Activated CD8-positive, alpha-beta memory T cell treated with anti-CD3 and anti-CD28 coated beads for 24 hours (primary cell): ENCODE measurements at regions not wholly inside any gene's neighbourhood (a gene's known extent, or its start where the extent isn't known, plus 50 kb on each side); places are given as distances from the start of the nearest gene placed in this dataset.
"Not testable (repeated sequence)": the region's sequence is repeated elsewhere in the genome, so short reads cannot be mapped to it uniquely, and the experiment has no call there.

Source experiments
- DNase-seq: peaks from one replicate; pipeline ENCODE4 v3.0.0-alpha.2; 2020

- DNase-seq: no peak
Observed at GRCh38 chr10:10010397-10010796, 1007.3 kb upstream of the CELF2 start.

- DNase-seq: no peak
Observed at GRCh38 chr10:10014846-10015245, 1002.8 kb upstream of the CELF2 start.

DNA sequence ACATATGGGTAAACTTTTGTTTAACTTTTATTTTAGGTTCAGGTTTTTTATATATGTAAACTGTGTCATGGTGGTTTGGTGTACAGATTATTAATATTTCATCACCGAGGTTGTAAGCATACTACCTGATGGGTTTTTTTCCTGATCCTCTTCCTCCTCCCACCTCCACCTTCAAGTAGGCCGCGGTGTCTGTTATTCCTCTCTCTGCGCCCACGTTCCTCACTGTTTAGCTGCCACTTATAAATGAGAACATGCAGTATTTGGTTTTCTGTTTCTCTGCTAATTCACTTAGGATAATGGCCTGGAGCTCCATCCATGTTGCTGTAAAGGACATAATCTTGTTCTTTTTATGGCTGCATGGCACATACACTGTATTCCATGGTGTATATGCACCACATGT, 1000.0 kb upstream of the CELF2 start:
- no peak for DNase-seq

DNA sequence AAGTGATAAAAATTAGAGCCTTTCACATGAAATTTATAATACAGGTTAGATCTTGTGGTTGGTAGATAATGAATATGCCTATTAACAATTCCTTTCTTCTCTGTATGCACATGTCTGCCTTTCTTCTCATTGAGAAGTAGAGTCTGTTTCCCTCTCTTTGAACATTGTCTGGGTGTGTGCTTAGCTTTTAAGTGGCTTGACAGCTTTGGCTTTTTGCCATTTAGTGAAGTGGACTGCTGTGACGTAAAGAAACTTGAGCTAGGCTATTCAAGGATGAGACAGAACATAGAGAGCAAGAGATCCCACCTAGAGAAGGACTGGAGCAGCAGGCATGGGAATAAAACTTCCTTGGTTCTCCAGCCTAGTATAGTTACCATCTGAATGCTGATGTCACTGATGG, 996.7 kb upstream of the CELF2 start:
- DNase-seq: no peak

- no peak for DNase-seq
Observed at GRCh38 chr10:10032991-10033390, 984.7 kb upstream of the CELF2 start.

DNA sequence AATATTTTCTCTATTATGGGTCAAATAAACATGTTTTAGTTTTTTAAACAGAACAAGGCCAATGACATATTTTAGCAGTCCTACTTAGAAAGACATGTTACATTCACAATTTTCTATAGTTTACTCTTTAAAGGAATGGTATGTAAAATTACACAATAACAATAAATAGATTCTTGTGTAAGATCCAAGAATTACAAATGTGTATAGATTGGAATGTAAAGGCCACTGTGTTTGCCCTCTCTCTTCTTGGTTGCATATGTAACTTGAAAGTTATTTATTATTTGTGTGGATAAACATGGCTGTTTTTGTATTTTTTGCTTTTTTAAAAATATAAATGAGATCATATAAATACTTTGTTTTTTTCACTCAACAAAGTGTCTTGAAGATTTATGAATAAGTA, 979.3 kb upstream of the CELF2 start:
- no peak for DNase-seq

DNA sequence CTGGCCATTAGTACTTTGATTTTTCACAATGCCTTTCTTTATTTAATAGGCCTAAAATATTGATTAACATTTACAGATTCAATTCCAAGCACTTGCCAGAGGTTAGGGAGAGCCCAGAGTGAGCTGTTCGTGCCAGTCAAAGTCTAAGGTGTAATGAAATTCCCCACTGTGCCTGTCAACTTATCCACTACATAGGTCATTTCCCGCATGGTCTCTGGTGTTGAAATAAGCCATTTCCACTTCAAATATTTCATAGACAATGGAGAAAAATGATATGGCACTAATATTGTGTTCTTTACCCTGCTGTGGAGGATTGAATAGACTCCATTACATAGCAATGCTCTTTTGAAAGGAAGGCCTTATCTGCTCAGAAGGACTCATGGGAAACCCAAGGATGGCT, 978.1 kb upstream of the CELF2 start:
- no peak for DNase-seq

DNA sequence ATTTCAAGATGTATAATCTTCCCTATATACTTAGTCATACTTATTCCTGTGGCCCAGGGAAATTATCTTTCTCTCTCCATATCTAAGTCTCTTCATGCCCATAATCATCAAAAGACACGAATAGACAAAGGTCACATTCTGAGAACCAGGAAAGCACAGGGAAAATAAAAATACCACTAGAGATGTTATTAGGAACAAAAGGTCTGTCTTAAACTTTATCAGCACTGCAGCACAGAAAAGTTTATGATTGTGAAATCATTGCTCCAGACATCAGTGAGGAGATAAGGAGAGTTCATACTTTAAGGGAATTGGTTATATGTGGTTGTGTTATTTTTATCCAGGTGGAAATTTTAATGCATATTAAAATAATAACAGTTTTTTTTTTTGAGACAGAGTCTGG, 974.6 kb upstream of the CELF2 start:
- no peak for DNase-seq

DNA sequence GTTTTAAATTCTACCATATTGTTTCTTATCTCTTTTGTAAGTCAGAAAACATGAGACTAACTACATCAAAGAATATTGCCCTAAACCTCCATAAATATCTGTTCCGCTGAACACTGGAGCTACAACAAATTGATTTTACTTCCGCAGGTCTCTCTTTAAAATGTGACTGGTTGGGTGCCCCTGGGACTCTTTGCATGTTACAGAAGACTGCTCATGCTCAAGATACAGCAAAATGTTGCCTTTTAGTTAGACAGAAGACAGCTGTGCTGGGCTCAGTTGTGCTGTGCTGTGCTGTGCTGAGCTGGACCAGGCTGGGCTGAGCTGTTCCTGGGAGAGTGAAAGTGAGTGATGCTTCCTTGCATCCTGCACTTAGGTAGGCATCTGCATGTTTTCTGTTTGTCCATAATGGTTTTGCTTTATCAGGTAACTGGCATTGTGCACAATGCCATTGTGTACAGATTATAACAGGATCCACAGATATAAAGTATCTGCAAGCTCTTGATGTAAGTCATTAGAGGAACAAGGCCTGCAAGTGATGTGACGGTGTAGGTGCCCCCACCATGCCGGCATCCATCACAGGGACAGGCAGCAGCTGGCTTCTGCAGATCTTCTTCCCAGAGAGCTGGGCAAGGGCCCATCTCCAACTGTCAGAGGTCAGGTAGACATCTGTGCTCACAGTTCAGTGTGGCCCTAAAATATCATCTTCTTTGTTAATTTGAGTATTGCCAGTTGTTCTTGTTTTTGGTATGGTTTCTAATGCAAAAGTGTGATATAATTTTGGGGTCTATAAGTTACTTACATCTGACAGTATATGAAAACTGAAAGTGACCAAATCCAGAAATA, 972.5 kb upstream of the CELF2 start:
- no peak for DNase-seq

- no peak for DNase-seq
Observed at GRCh38 chr10:10045765-10046028, 972.0 kb upstream of the CELF2 start.

DNA sequence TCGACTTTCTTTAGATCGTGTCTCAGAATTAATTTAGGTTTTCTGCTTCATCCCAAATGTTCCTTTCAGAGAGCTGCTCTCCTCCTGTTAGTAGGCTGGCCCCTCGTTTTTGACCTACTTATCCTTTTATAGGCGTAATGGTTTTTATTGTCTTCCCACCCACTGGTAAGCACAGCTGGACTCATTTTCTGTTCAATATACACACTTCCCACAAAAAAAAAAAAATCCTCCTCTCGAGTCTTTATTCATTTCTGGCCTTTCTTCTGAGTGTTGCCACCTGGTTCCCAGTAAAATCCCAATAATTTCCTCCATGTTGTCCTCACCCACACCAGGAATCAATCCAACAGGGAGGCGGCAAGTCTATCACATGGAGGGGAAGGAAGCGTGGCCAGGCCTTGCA, 970.2 kb upstream of the CELF2 start:
- DNase-seq: no peak

- no peak for DNase-seq
Observed at GRCh38 chr10:10053051-10053450, 964.6 kb upstream of the CELF2 start.

GRCh38 chr10:10054466-10054865, 963.2 kb upstream of the CELF2 start:
- no peak for DNase-seq

- DNase-seq: no peak
Observed at GRCh38 chr10:10055656-10056442, 961.8 kb upstream of the CELF2 start.

- DNase-seq: no peak
Observed at GRCh38 chr10:10056961-10057360, 960.7 kb upstream of the CELF2 start.

GRCh38 chr10:10067644-10068043, 950.0 kb upstream of the CELF2 start:
- no peak for DNase-seq

GRCh38 chr10:10074847-10075246, 942.8 kb upstream of the CELF2 start:
- not testable (repeated sequence) for DNase-seq

DNA sequence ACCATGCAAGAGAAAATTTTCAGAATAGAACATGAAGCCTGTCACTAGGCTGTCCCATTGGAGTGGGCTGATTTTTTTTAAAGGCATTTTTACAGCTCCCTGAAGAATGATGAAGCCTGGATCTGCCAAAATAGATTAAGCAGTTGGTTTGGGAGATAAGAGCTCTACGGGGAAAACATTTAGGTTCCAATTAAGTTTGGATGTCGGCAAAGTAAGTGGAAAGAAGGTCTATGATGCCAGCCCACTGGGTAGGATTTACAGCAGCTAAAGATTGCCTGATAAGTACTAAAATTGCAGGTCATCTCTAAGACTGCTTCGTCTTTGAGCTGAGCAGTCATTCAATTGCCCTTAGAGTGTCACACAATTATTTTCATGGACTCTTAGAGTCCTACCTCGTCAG, 939.2 kb upstream of the CELF2 start:
- DNase-seq: no peak

DNA sequence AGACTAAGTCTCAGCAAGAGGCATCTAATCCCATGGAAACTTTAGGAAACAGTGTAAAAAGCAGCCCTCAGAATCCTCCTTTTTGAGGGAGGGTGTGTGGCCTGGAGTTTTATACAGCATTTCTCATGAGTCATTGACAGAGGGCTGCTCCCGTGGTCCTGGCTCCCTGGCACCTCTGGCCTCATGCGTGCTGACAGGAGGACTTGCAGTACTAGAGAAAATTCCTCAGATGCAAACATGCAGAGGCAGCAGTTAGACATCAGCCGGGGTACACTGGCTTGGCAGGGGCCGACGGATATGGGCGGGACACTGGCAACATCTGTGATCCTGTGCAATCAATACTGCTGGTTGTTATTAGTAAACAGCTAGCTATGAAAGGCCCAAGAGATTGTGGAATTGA, 925.1 kb upstream of the CELF2 start:
- DNase-seq: no peak

- no peak for DNase-seq
Observed at GRCh38 chr10:10093021-10093420, 924.7 kb upstream of the CELF2 start.

- DNase-seq: no peak
Observed at GRCh38 chr10:10094691-10095090, 923.0 kb upstream of the CELF2 start.

- no peak for DNase-seq
Observed at GRCh38 chr10:10096296-10096695, 921.4 kb upstream of the CELF2 start.

- no peak for DNase-seq
Observed at GRCh38 chr10:10096898-10097297, 920.8 kb upstream of the CELF2 start.

- no peak for DNase-seq
Observed at GRCh38 chr10:10101106-10101505, 916.6 kb upstream of the CELF2 start.
